H9 (cell line): ENCODE measurements at regions not wholly inside any gene's neighbourhood (a gene's known extent, or its start where the extent isn't known, plus 50 kb on each side); places are given as distances from the start of the nearest gene placed in this dataset.

Source experiments
- DNase-seq: peaks from one replicate; pipeline ENCODE4 v3.0.0-alpha.2; 2017
- H2AFZ ChIP-seq: one replicate; pipeline ENCODE4 v1.6.1; 2013; ENCODE audit warnings: mild to moderate bottlenecking, low read length, control low read depth, moderate library complexity
- H2AK5ac ChIP-seq: 2 replicates; pipeline ENCODE4 v1.6.1; 2013; ENCODE audit warnings: low read length, control low read depth, mixed read lengths; ENCODE audit not compliant: insufficient read length
- H2BK120ac ChIP-seq: one replicate; pipeline ENCODE4 v1.6.1; 2013; ENCODE audit warnings: low read depth, mild to moderate bottlenecking, low read length, control low read depth, inconsistent platforms; ENCODE audit not compliant: poor library complexity, severe bottlenecking
- H2BK12ac ChIP-seq: 2 replicates; pipeline ENCODE4 v1.6.1; 2013; ENCODE audit warnings: low read length, control low read depth, mixed read lengths, low read depth; ENCODE audit not compliant: insufficient read length
- H2BK15ac ChIP-seq: 2 replicates; pipeline ENCODE4 v1.6.1; 2013; ENCODE audit warnings: low read depth, low read length, control low read depth
- H2BK20ac ChIP-seq: one replicate; pipeline ENCODE4 v1.6.1; 2013; ENCODE audit warnings: low read depth, mild to moderate bottlenecking, low read length, control low read depth, inconsistent platforms; ENCODE audit not compliant: poor library complexity, severe bottlenecking
- H2BK5ac ChIP-seq: 2 replicates; pipeline ENCODE4 v1.6.1; 2013; ENCODE audit warnings: low read length, control low read depth, mixed read lengths; ENCODE audit not compliant: insufficient read length
- H3K14ac ChIP-seq: 2 replicates; pipeline ENCODE4 v1.6.1; 2013; ENCODE audit warnings: low read length, control low read depth; ENCODE audit not compliant: insufficient read depth
- H3K18ac ChIP-seq: 2 replicates; pipeline ENCODE4 v1.6.1; 2013; ENCODE audit warnings: low read depth, mild to moderate bottlenecking, mixed read lengths, low read length, control low read depth; ENCODE audit not compliant: insufficient read length
- H3K23ac ChIP-seq: 2 replicates; pipeline ENCODE4 v1.6.1; 2013; ENCODE audit warnings: low read length, control low read depth, mixed read lengths, low read depth; ENCODE audit not compliant: insufficient read length
- H3K23me2 ChIP-seq: 2 replicates; pipeline ENCODE4 v1.6.1; 2013; ENCODE audit warnings: low read depth, mild to moderate bottlenecking, mixed read lengths, low read length, control low read depth; ENCODE audit not compliant: insufficient read length, poor library complexity, severe bottlenecking
- H3K27ac ChIP-seq: 2 replicates; pipeline ENCODE4 v1.5.1; 2013; ENCODE audit warnings: low read length, control low read depth, mixed read lengths, low read depth; ENCODE audit not compliant: insufficient read length
- H3K27me3 ChIP-seq: 2 replicates; pipeline ENCODE4 v1.6.1; 2013; ENCODE audit warnings: low read length, control low read depth, inconsistent platforms; ENCODE audit not compliant: insufficient read depth
- H3K4ac ChIP-seq: 2 replicates; pipeline ENCODE4 v1.6.1; 2013; ENCODE audit warnings: low read depth, mild to moderate bottlenecking, control low read depth, inconsistent platforms, low read length, moderate library complexity
- H3K4me1 ChIP-seq: 2 replicates; pipeline ENCODE4 v1.6.1; 2013; ENCODE audit warnings: low read length, control low read depth, inconsistent platforms; ENCODE audit not compliant: insufficient read depth
- H3K4me2 ChIP-seq: 2 replicates; pipeline ENCODE4 v1.6.1; 2013; ENCODE audit warnings: low read length, control low read depth, mixed read lengths; ENCODE audit not compliant: insufficient read length, insufficient read depth
- H3K56ac ChIP-seq: 2 replicates; pipeline ENCODE4 v1.6.1; 2013; ENCODE audit warnings: low read depth, mild to moderate bottlenecking, mixed read lengths, low read length, control low read depth; ENCODE audit not compliant: insufficient read length
- H3K79me1 ChIP-seq: 2 replicates; pipeline ENCODE4 v1.6.1; 2013; ENCODE audit warnings: low read depth, mild to moderate bottlenecking, moderate library complexity, low read length, control low read depth, inconsistent platforms; ENCODE audit not compliant: insufficient read depth, poor library complexity, severe bottlenecking
- H3K79me2 ChIP-seq: 2 replicates; pipeline ENCODE4 v1.6.1; 2013; ENCODE audit warnings: low read length, control low read depth, inconsistent platforms; ENCODE audit not compliant: insufficient read depth
- H3K9ac ChIP-seq: 2 replicates; pipeline ENCODE4 v1.6.1; 2013; ENCODE audit warnings: low read length, control low read depth, mixed read lengths; ENCODE audit not compliant: insufficient read length; ENCODE audit errors: extremely low read depth
- H3K9me3 ChIP-seq: one replicate; pipeline ENCODE4 v1.6.1; 2013; ENCODE audit warnings: low read depth, low read length, inconsistent platforms; ENCODE audit not compliant: control insufficient read depth
- H3T11ph ChIP-seq: one replicate; pipeline ENCODE4 v1.6.1; 2013; ENCODE audit warnings: mild to moderate bottlenecking, low read length, control low read depth, inconsistent platforms
- H4K20me1 ChIP-seq: one replicate; pipeline ENCODE4 v1.6.1; 2013; ENCODE audit not compliant: control insufficient read depth, insufficient read length, insufficient read depth
- H4K5ac ChIP-seq: 2 replicates; pipeline ENCODE4 v1.6.1; 2013; ENCODE audit warnings: low read depth, mild to moderate bottlenecking, mixed read lengths, low read length, control low read depth; ENCODE audit not compliant: insufficient read length
- H4K8ac ChIP-seq: replicated peaks from 2 replicates; pipeline ENCODE4 v1.6.1; 2013; ENCODE audit warnings: low read length, control low read depth, mixed read lengths, low read depth; ENCODE audit not compliant: insufficient read length
- H4K91ac ChIP-seq: 2 replicates; pipeline ENCODE4 v1.6.1; 2013; ENCODE audit warnings: low read depth, mild to moderate bottlenecking, moderate library complexity, mixed read lengths, low read length, control low read depth; ENCODE audit not compliant: insufficient read length
- H3K27ac Mint-ChIP-seq, 3 experiments: 2 replicates in 2 of 3; 3 replicates in 1 of 3; pipeline ENCODE4 v1.8.0; 2020 to 2021; ENCODE audit warnings: mixed read lengths in 3 of 3, mild to moderate bottlenecking in 1 of 3, moderate library complexity in 1 of 3
- H3K27me3 Mint-ChIP-seq: 2 replicates; pipeline ENCODE4 v1.8.0; 2021; ENCODE audit warnings: low read depth, mild to moderate bottlenecking, moderate library complexity, mixed read lengths
- H3K36me3 Mint-ChIP-seq, 3 experiments: 2 replicates in 2 of 3; 3 replicates in 1 of 3; pipeline ENCODE4 v1.8.0; 2020 to 2021; ENCODE audit warnings: low read depth in 3 of 3, mixed read lengths in 3 of 3; ENCODE audit not compliant: insufficient read depth in 1 of 3
- H3K4me1 Mint-ChIP-seq, 2 experiments: 2 replicates each; pipeline ENCODE4 v1.8.0; 2020; ENCODE audit warnings: mixed read lengths in 2 of 2
- H3K4me3 Mint-ChIP-seq, 2 experiments: 2 replicates in 1 of 2; 3 replicates in 1 of 2; pipeline ENCODE4 v1.8.0; 2020 to 2021; ENCODE audit warnings: mild to moderate bottlenecking in 2 of 2, mixed read lengths in 2 of 2, moderate library complexity in 1 of 2
- H3K9me3 Mint-ChIP-seq, 2 experiments: 2 replicates in 1 of 2; 3 replicates in 1 of 2; pipeline ENCODE4 v1.8.0; 2020; ENCODE audit warnings: mild to moderate bottlenecking in 2 of 2, mixed read lengths in 2 of 2, moderate library complexity in 1 of 2
- CTCF ChIP-seq: fragments of 200-600 bp; sonication (generic); conservative IDR thresholded peaks from 3 replicates; pipeline ENCODE4 v1.8.0; 2021; ENCODE audit warnings: antibody characterized with exemption, mild to moderate bottlenecking
- WGBS: extraction: QIAGEN DNeasy Blood & Tissue Kit; methylation state at CpG from one replicate; pipeline ENCODE4 v1.1.7; 2013; ENCODE audit warnings: missing lambda C conversion rate, low lambda C conversion rate, mixed read lengths; ENCODE audit not compliant: insufficient read length; ENCODE audit errors: extremely low coverage; 5-methylcytosine and 5-hydroxymethylcytosine counted together

GRCh38 chr1:30323841-30324240 lies 399.5 kb downstream of the MATN1 start:
- Mint-ChIP-seq H3K27ac (no peak overlapping the region), H3K4me3 (no peak overlapping the region), H3K36me3 (no peaks in the 10 kb centered on the region), H3K27me3 (no peaks in the 10 kb centered on the region; the same call in 1 of the 2 replicates), H3K9me3 (no peaks in the 10 kb centered on the region), H3K4me1 (peaks cover 0 to 12% of the 10 kb centered on the region in 2 experiments; a peak in 2 of 4 replicates)
- Histone ChIP-seq H3K9ac (no peak overlapping the region), H2AFZ (no peak overlapping the region), H2BK15ac (no peak overlapping the region), H3K18ac (no peak overlapping the region), H3K56ac (no peak overlapping the region), H2BK5ac (no peak overlapping the region), H3K23ac (no peak overlapping the region), H3K9me3 (no peaks in the 10 kb centered on the region), H2BK20ac (no peak overlapping the region), H3K4me1 (no peaks in the 10 kb centered on the region), H4K91ac (no peak overlapping the region), H3K79me1 (no peaks in the 10 kb centered on the region), H3K27ac (no peak overlapping the region), H2AK5ac (no peak overlapping the region), H3K4ac (no peak overlapping the region), H3K23me2 (no peaks in the 10 kb centered on the region), H3T11ph (no peak overlapping the region), H3K27me3 (no peaks in the 10 kb centered on the region), H3K79me2 (no peaks in the 10 kb centered on the region), H4K5ac (no peak overlapping the region), H3K4me2 (no peak overlapping the region), H4K8ac (no peak overlapping the region), H3K14ac (no peak overlapping the region), H4K20me1 (no peaks in the 10 kb centered on the region), H2BK120ac (no peak overlapping the region), H2BK12ac (no peak overlapping the region)
- no peak for TF ChIP-seq CTCF
- WGBS, result no CpG with 5 or more reads among the region's 5 CpGs
- no peak for DNase-seq
